ENCODE measurements at regions not wholly inside any gene's neighbourhood (a gene's known extent, or its start where the extent isn't known, plus 50 kb on each side); places are given as distances from the start of the nearest gene placed in this dataset.

GRCh38 chr1:187264995-187265602, 436.4 kb downstream of the PLA2G4A start:
- Histone ChIP-seq H3K4me1 (ENCODE audit: insufficient read depth, low read length) (no peaks in the 10 kb centered on the region), H3K4me2 (ENCODE audit: insufficient read depth, low read length) (no peak overlapping the region), H3K36me3 (ENCODE audit: insufficient read depth, low read length) (no peaks in the 10 kb centered on the region), H2AFZ (ENCODE audit: low read length) (no peak overlapping the region), H3K27ac (ENCODE audit: low read depth, low read length) (no peak overlapping the region), H3K4me3 (ENCODE audit: insufficient read depth, low read length) (no peak overlapping the region), H3K79me2 (ENCODE audit: insufficient read depth, low read length) (no peaks in the 10 kb centered on the region), H3K27me3 (ENCODE audit: insufficient read depth, low read length) (no peaks in the 10 kb centered on the region), H3K9me3 (ENCODE audit: low read depth, low read length) (no peaks in the 10 kb centered on the region), H4K20me1 (ENCODE audit: insufficient read depth, low read length) (no peaks in the 10 kb centered on the region)
- TF ChIP-seq CTCF (IDR thresholded peaks at IDR 0.05; ENCODE audit: extremely low read depth, low read depth, low read length) = peak; percentile 46
- DNase-seq (ENCODE audit: insufficient read length, low spot score, missing footprints) = no peak

- Histone ChIP-seq H3K4me2 (ENCODE audit: insufficient read depth, low read length) (no peak overlapping the region), H4K20me1 (ENCODE audit: insufficient read depth, low read length) (no peaks in the 10 kb centered on the region), H3K27ac (ENCODE audit: low read depth, low read length) (no peak overlapping the region), H3K4me1 (ENCODE audit: insufficient read depth, low read length) (no peaks in the 10 kb centered on the region), H3K79me2 (ENCODE audit: insufficient read depth, low read length) (no peaks in the 10 kb centered on the region), H3K9me3 (ENCODE audit: low read depth, low read length) (no peaks in the 10 kb centered on the region), H3K36me3 (ENCODE audit: insufficient read depth, low read length) (no peaks in the 10 kb centered on the region), H3K27me3 (ENCODE audit: insufficient read depth, low read length) (no peaks in the 10 kb centered on the region), H2AFZ (ENCODE audit: low read length) (no peak overlapping the region), H3K4me3 (ENCODE audit: insufficient read depth, low read length) (no peak overlapping the region)
- DNase-seq (ENCODE audit: insufficient read length, low spot score, missing footprints) = no peak
- no peak for TF ChIP-seq CTCF (IDR thresholded peaks at IDR 0.05; ENCODE audit: extremely low read depth, low read depth, low read length)
Observed at GRCh38 chr1:187266051-187266450, 437.3 kb downstream of the PLA2G4A start.

GRCh38 chr1:187267827-187268226, 439.1 kb downstream of the PLA2G4A start:
- no peak for DNase-seq (ENCODE audit: insufficient read length, low spot score, missing footprints)
- Histone ChIP-seq H3K27ac (ENCODE audit: low read depth, low read length) (no peak overlapping the region), H3K4me2 (ENCODE audit: insufficient read depth, low read length) (no peak overlapping the region), H3K27me3 (ENCODE audit: insufficient read depth, low read length) (no peaks in the 10 kb centered on the region), H3K36me3 (ENCODE audit: insufficient read depth, low read length) (no peaks in the 10 kb centered on the region), H2AFZ (ENCODE audit: low read length) (no peak overlapping the region), H3K4me3 (ENCODE audit: insufficient read depth, low read length) (no peak overlapping the region), H3K4me1 (ENCODE audit: insufficient read depth, low read length) (no peaks in the 10 kb centered on the region), H3K9me3 (ENCODE audit: low read depth, low read length) (no peaks in the 10 kb centered on the region), H3K79me2 (ENCODE audit: insufficient read depth, low read length) (no peaks in the 10 kb centered on the region), H4K20me1 (ENCODE audit: insufficient read depth, low read length) (no peaks in the 10 kb centered on the region)
- no peak for TF ChIP-seq CTCF (IDR thresholded peaks at IDR 0.05; ENCODE audit: extremely low read depth, low read depth, low read length)

- Histone ChIP-seq H3K27ac (ENCODE audit: low read depth, low read length) (no peak overlapping the region), H3K4me2 (ENCODE audit: insufficient read depth, low read length) (peak overlapping the region; percentile 68), H3K4me1 (ENCODE audit: insufficient read depth, low read length) (no peaks in the 10 kb centered on the region), H3K4me3 (ENCODE audit: insufficient read depth, low read length) (peak overlapping the region; percentile 65), H3K9me3 (ENCODE audit: low read depth, low read length) (no peaks in the 10 kb centered on the region), H4K20me1 (ENCODE audit: insufficient read depth, low read length) (no peaks in the 10 kb centered on the region), H3K36me3 (ENCODE audit: insufficient read depth, low read length) (no peaks in the 10 kb centered on the region), H3K27me3 (ENCODE audit: insufficient read depth, low read length) (no peaks in the 10 kb centered on the region), H3K79me2 (ENCODE audit: insufficient read depth, low read length) (no peaks in the 10 kb centered on the region), H2AFZ (ENCODE audit: low read length) (peak overlapping the region; percentile 79)
- TF ChIP-seq CTCF (IDR thresholded peaks at IDR 0.05; ENCODE audit: extremely low read depth, low read depth, low read length) = no peak
- DNase-seq (ENCODE audit: insufficient read length, low spot score, missing footprints) = no peak
Observed at GRCh38 chr1:187270256-187270655, 441.5 kb downstream of the PLA2G4A start.
